GM12865 (cell line): ENCODE measurements at regions not wholly inside any gene's neighbourhood (a gene's known extent, or its start where the extent isn't known, plus 50 kb on each side); places are given as distances from the start of the nearest gene placed in this dataset.

Experiments
- DNase-seq: peaks from one replicate; pipeline ENCODE4 v3.0.0; 2010; ENCODE audit warnings: low read depth
- H3K4me3 ChIP-seq: 2 replicates; pipeline ENCODE4 v1.5.1; 2011; ENCODE audit warnings: mild to moderate bottlenecking, low read depth, low read length, control low read depth
- CTCF ChIP-seq: IDR thresholded peaks from 2 replicates; pipeline ENCODE4 v1.5.1; 2011; ENCODE audit warnings: low read length, control low read depth, low read depth, inconsistent platforms; ENCODE audit not compliant: insufficient read depth; ENCODE audit errors: missing control alignments

GRCh38 chr4:31362756-31363155 lies 642.6 kb downstream of the PCDH7 start:
- no peak overlapping the region for H3K4me3 ChIP-seq
- DNase-seq: no peak
- TF ChIP-seq CTCF: no peak

- no peak for TF ChIP-seq CTCF
- DNase-seq: no peak
- H3K4me3 ChIP-seq: no peak overlapping the region
Measured at GRCh38 chr4:31365006-31365690, 645.0 kb downstream of the PCDH7 start.

GRCh38 chr4:31366041-31366440 lies 645.9 kb downstream of the PCDH7 start:
- TF ChIP-seq CTCF: no peak
- no peak for DNase-seq
- H3K4me3 ChIP-seq: no peak overlapping the region

- peak; percentile 59 for TF ChIP-seq CTCF
- peak; percentile 46 for DNase-seq
- no peak overlapping the region for H3K4me3 ChIP-seq
Measured at GRCh38 chr4:31370866-31371465, 650.8 kb downstream of the PCDH7 start.

- H3K4me3 ChIP-seq: no peak overlapping the region
Measured at GRCh38 chr4:31374256-31374960, 654.2 kb downstream of the PCDH7 start.

GRCh38 chr4:31375936-31376335 lies 655.8 kb downstream of the PCDH7 start:
- H3K4me3 ChIP-seq: no peak overlapping the region
- no peak for DNase-seq
- TF ChIP-seq CTCF: no peak

More at GRCh38 chr4:31374256-31374960, 654.2 kb downstream of the PCDH7 start:
- TF ChIP-seq CTCF: no peak
- DNase-seq: no peak
